HFF-Myc (cell line): ENCODE measurements at regions not wholly inside any gene's neighbourhood (a gene's known extent, or its start where the extent isn't known, plus 50 kb on each side); places are given as distances from the start of the nearest gene placed in this dataset.

Experiments
- DNase-seq: peaks from one replicate; pipeline ENCODE4 v3.0.0-alpha.2; 2011; ENCODE audit warnings: low read depth; ENCODE audit errors: extremely low read depth
- H3K4me3 ChIP-seq: replicated peaks from 2 replicates; pipeline ENCODE4 v1.5.1; 2011; ENCODE audit warnings: low read depth, mild to moderate bottlenecking, control low read depth, low read length
- CTCF ChIP-seq: IDR thresholded peaks from 2 replicates; pipeline ENCODE4 v1.5.1; 2012; ENCODE audit warnings: mild to moderate bottlenecking, low read depth, low read length, control low read depth; ENCODE audit errors: missing control alignments

GRCh38 chr5:91841423-91841822 lies 458.3 kb upstream of the ARRDC3 start:
- DNase-seq: no peak
- no peak for TF ChIP-seq CTCF
- H3K4me3 ChIP-seq: no peak overlapping the region

GRCh38 chr5:91840412-91840811 lies 457.3 kb upstream of the ARRDC3 start:
- no peak overlapping the region for H3K4me3 ChIP-seq
- TF ChIP-seq CTCF: no peak
- DNase-seq: no peak

GRCh38 chr5:91839721-91840120 lies 456.6 kb upstream of the ARRDC3 start:
- no peak for TF ChIP-seq CTCF
- DNase-seq: no peak
- no peak overlapping the region for H3K4me3 ChIP-seq

GRCh38 chr5:91839233-91839632 lies 456.1 kb upstream of the ARRDC3 start:
- TF ChIP-seq CTCF: no peak
- no peak for DNase-seq

GRCh38 chr5:91830361-91830953 lies 447.3 kb upstream of the ARRDC3 start:
- no peak for TF ChIP-seq CTCF
- DNase-seq: no peak
- H3K4me3 ChIP-seq: no peak overlapping the region

More at GRCh38 chr5:91839233-91839632, 456.1 kb upstream of the ARRDC3 start:
- no peak overlapping the region for H3K4me3 ChIP-seq

- no peak overlapping the region for H3K4me3 ChIP-seq
- no peak for TF ChIP-seq CTCF
- DNase-seq: no peak
Observed at GRCh38 chr5:91825618-91826017, 442.5 kb upstream of the ARRDC3 start.

- DNase-seq: no peak
- TF ChIP-seq CTCF: no peak
- no peak overlapping the region for H3K4me3 ChIP-seq
Observed at GRCh38 chr5:91824406-91824805, 441.3 kb upstream of the ARRDC3 start.
